AG20443 (cell line): ENCODE measurements at regions not wholly inside any gene's neighbourhood (a gene's known extent, or its start where the extent isn't known, plus 50 kb on each side); places are given as distances from the start of the nearest gene placed in this dataset.

Experiments used
- DNase-seq: peaks from one replicate; pipeline ENCODE4 v3.0.0; 2012; ENCODE audit warnings: low spot score, mixed read lengths

DNA sequence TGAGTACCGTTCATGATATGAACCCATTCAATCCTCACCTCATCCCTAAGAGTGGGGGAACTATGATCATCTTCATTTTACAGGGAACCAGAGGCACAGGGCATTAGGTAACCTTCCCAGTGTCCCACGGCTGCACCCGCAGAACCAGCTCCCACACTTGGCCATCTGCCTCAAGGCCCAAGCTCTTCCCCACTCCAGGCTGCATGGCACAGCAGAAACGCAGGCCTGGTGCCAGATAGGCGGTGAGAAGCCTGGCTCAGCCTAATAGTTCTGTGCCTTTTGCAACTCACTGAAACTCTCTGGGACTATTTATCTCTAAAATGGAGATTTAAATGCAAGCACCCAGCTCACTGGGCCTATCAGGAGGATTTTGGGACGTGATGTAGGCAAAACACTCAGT is 90.8 kb upstream of the ZNF618 start:
- no peak for DNase-seq

- no peak for DNase-seq
Observed at GRCh38 chr9:113786071-113786470, 90.0 kb upstream of the ZNF618 start.

DNA sequence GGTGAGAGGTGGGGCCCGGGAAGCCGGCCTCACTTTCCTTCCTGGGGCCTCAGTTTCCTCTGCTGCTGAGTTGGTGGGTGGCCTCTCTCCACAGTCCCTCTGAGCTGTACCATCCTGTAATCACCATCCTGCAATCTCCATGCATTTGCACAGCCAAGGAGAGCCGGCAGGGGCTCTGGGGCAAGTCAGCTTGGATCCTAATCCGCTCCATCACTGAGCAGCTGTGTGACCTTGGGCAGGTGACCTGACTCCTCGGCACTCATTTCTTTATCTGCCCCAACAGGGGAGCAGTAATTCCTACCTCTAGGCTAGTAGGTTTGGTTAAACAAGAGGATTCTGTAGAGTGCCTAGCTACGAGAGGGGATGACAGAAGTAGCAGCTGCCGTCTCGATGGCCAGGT is 88.2 kb upstream of the ZNF618 start:
- DNase-seq, result no peak

GRCh38 chr9:113788616-113789330 is 87.3 kb upstream of the ZNF618 start:
- DNase-seq, result no peak

GRCh38 chr9:113790093-113790492 is 86.0 kb upstream of the ZNF618 start:
- DNase-seq, result no peak

- DNase-seq, result no peak
Observed at GRCh38 chr9:113793558-113793957, 82.6 kb upstream of the ZNF618 start.

GRCh38 chr9:113794721-113795120 is 81.4 kb upstream of the ZNF618 start:
- DNase-seq, result no peak

GRCh38 chr9:113795811-113796392 is 80.2 kb upstream of the ZNF618 start:
- DNase-seq, result no peak

- no peak for DNase-seq
Observed at GRCh38 chr9:113796646-113797426, 79.3 kb upstream of the ZNF618 start.

- no peak for DNase-seq
Observed at GRCh38 chr9:113798062-113799030, 77.8 kb upstream of the ZNF618 start.

DNA sequence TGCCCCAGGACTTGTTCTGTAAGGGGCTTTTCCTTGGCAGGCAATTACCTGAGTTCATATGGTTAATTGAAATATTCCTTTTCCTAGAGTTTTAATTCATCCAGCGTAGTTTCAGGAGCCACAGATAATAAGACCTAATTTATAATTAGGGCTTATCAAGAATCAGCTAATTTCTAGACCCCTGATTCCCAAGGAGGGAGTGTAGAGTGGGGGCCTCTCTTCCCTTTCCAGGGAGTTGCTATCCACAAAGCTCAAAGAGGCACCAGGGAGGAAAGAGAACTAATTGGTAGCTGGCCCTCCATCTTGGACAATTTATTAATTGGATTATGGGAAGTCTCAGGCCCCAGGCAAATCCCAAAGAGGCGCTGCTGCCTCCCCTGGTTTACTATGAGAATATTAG is 75.8 kb upstream of the ZNF618 start:
- DNase-seq, result no peak

DNA sequence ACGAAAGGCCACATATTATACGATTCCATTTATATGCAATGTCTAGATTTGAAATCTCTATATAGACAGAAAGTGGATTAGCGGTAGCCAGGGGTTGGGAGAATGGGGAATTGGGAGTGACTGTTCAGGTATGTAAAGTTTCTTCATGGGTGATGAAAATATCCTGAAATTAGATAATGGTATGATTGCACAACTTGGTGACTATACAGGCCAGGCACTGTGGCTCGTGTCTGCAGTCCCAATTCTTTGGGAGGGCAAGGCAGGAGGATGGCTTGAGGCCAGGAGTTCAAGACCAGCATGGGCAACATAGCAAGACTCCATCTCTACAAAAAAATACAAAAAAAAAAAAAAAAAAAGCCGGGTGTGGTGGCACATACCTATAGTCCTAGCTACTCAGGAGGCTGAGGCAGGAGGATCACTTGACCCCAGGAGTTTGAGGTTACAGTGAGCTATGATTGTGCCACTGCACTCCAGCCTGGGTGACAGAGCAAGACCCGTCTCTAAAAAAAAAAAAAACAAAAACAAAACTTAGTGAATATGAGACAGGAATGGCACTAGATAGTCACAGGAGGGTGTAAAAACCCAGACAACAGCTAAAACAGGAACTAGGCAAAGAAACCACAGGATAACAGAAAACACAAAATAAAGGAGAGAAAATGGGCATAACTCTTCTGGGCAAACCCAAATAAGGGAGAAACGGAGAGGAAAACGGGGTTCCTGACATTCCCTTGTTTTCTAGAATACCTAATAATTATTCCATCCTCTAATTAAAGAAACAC is 72.1 kb upstream of the ZNF618 start:
- no peak for DNase-seq

GRCh38 chr9:113805486-113806132 is 70.5 kb upstream of the ZNF618 start:
- no peak for DNase-seq

DNA sequence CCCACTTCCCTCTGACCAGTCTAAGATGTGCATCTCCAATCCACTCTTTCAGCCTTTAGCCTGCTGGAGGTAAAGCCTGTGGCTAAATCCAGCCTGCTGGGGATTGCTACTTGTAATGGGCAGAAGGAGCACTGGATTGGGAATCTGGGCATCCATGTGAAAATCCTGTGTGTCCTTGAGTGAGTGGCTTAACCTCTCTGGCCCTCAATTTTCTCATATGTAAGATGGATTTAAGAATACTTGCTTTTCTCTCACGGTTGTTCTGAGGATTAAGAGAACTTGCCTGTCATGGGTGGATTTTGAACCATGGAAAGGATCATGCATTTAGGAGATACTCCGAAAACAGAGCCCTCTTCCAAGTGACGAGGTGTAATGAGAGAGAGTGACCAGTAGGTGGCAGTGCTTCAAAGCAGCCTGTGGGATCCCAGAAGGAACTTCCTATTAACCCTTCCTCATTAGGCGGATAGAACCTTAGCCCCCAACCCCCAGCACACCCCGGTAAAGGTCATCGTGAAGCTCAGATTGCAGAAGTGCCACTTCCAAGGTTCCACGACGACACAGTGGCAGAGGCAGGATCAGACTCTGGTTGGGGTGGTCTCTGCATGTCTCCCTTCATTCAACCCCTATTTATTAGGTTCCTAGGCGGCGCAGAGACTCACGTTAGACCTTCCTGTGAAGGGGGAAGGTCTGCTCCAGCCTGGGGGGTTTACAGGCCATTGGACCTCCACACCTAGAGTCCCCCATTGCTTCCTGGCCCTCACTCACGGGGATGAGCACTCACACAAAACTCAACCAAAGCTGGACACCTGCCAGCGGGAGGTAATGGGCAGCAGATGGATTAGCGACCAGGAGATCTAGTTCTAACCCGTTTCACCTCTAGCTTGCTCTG is 68.7 kb upstream of the ZNF618 start:
- DNase-seq, result peak; percentile 88

DNA sequence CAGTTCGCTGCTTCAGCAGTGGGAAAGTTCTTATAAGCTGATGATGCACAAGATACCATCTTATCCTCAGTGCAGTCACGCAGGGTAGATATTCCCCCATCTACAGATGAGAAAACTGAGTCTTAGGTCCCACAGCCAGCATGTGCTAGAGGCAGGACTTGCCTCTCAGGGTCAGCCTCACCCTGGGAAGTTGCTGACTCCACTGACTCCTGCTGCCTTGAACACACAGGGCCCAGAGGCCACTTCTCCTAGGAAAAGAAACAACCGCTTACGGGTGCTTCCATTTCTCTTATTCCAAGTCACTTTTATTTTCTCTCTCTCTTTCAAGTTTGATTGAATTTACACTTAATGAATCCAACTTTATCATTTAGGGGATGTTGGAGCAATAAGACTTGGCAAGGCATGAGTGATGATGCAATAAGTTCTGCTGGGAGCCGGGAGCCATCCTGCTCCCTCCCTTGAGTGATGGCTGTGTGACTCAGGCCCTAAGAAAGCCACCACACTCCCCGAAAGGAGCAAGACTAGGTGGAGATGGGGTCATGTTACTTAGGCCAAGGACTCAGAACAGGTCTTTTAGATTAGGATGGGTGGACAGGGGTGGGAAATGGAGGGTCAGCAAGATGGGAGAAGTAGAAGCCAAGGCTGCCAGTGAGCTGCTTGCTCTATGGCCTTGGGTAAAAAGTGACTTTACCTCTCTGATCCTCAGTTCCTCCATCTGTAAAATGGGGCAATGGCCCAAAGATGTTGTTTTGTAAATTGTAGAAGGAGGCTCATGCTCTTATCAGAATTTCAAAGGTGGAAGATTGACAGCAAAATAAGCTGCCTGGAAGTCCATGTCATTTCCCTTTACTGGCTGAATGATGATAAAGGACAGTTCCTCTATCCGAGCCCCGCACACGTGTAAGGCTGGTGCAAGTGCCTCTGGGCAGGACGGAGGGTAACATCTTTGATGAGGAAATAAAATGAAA is 67.4 kb upstream of the ZNF618 start:
- peak; percentile 84 for DNase-seq

GRCh38 chr9:113817171-113817570 is 58.9 kb upstream of the ZNF618 start:
- DNase-seq, result no peak

DNA sequence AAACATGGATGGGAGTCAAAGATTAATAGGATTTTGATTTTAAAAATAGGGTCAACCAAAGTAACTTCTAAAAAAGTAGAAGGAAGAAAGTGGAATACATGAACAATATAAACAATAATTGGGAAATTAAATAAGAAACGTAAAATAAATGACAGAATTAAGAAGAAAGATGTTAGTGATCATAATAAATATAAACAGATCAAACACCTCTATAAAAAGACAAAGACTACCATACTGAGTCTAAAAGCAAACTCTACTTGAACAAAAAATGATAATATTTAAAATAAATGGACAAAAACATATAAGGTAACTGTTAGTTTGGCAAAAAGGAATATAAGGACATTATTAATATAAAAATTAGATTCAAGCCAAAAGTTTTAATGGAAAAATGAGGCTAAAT is 57.7 kb upstream of the ZNF618 start:
- DNase-seq, result no peak

DNA sequence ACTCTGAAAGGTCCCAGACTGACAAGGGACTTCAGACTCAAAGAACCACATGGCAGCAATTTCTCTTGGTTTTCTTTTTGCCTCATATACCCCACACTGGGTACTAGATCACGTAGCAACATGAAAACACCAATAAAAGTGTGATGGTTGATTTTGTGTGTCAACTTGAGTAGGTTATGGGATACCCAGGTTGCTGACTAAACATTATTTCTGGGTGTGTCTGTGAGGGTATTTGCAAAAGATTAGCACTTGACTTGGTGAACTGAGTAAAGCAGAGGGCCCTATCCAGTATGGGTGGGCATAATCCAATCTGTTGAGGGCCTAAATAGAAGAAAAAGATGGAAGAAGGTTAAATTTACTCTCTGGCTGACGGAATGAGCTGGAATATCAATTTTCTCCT is 53.8 kb upstream of the ZNF618 start:
- no peak for DNase-seq

DNA sequence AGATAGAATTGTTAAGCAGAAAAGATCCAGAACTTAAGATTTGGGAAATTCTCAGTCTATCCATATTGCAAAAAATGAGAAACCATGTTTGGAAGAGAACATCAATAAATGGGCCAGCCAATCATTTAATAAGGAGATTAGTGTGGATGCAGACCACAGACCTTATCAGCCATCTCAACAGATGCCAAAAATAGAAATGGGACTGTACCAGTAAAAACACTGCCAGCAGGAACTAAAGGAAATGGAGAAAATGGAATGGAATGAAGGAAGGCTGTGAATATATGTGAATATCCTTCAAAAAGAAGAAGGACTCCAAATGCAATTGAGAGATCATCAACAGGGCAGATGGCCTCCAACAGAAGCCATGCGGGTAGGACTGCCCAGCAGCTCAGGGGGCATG is 52.7 kb upstream of the ZNF618 start:
- no peak for DNase-seq
